Left ventricle myocardium inferior (tissue), 1 donor: ENCODE measurements at regions not wholly inside any gene's neighbourhood (a gene's known extent, or its start where the extent isn't known, plus 50 kb on each side); places are given as distances from the start of the nearest gene placed in this dataset.
"Not testable (repeated sequence)": the region's sequence is repeated elsewhere in the genome, so short reads cannot be mapped to it uniquely, and the experiment has no call there.

Experiments used
- DNase-seq: peaks from one replicate; pipeline ENCODE4 v3.0.0-alpha.2; 2020
- H3K27ac ChIP-seq: fragments of 200-600 bp; replicated peaks from 2 replicates; pipeline ENCODE4 v1.8.0; 2021
- H3K27me3 ChIP-seq: fragments of 200-600 bp; 2 replicates; pipeline ENCODE4 v1.8.0; 2021; ENCODE audit warnings: low read depth
- H3K36me3 ChIP-seq: fragments of 200-600 bp; 2 replicates; pipeline ENCODE4 v1.8.0; 2021
- H3K4me1 ChIP-seq: fragments of 200-600 bp; 2 replicates; pipeline ENCODE4 v1.8.0; 2021
- H3K4me3 ChIP-seq: fragments of 200-600 bp; 2 replicates; pipeline ENCODE4 v1.8.0; 2021; ENCODE audit warnings: mild to moderate bottlenecking, moderate library complexity
- H3K9me3 ChIP-seq: fragments of 200-600 bp; replicated peaks from 2 replicates; pipeline ENCODE4 v1.8.0; 2021
- CTCF ChIP-seq: fragments of 200-600 bp; IDR thresholded peaks from 2 replicates; pipeline ENCODE4 v1.8.0; 2021; ENCODE audit warnings: antibody characterized with exemption, mild to moderate bottlenecking, borderline replicate concordance
- intact Hi-C: fragments of 100-400 bp; cut with micrococcal nuclease; formaldehyde crosslinking; loops from one replicate; pipeline ENCODE4 v1.11.0; 2022
- donor health status: DM: no; HTN: yes; CAD: no; lungs with severe emphysema.

GRCh38 chr10:123357421-123357930 is 203.3 kb downstream of the BUB3 start:
- no peaks in the 10 kb centered on the region for H3K36me3 ChIP-seq
- intact Hi-C loops, result no loop called here
- DNase-seq, result no peak
- no peak overlapping the region for H3K4me3 ChIP-seq
- no peaks in the 10 kb centered on the region for H3K9me3 ChIP-seq
- H3K27me3 ChIP-seq, result peaks cover 21% of the 10 kb centered on the region
- H3K4me1 ChIP-seq, result no peaks in the 10 kb centered on the region
- H3K27ac ChIP-seq, result no peak overlapping the region
- no peak for TF ChIP-seq CTCF

- intact Hi-C loops, result no loop called here
- no peak for TF ChIP-seq CTCF
- no peaks in the 10 kb centered on the region for H3K4me1 ChIP-seq
Measured at GRCh38 chr10:123359539-123359938, 205.3 kb downstream of the BUB3 start.

GRCh38 chr10:123361832-123362231 is 207.6 kb downstream of the BUB3 start:
- Histone ChIP-seq H3K36me3 (no peaks in the 10 kb centered on the region), H3K4me3 (no peak overlapping the region), H3K27me3 (peaks cover 12% of the 10 kb centered on the region), H3K4me1 (no peaks in the 10 kb centered on the region), H3K27ac (no peak overlapping the region), H3K9me3 (no peaks in the 10 kb centered on the region)
- no peak for DNase-seq
- intact Hi-C loops, result no loop called here
- no peak for TF ChIP-seq CTCF

More at GRCh38 chr10:123359539-123359938, 205.3 kb downstream of the BUB3 start:
- no peaks in the 10 kb centered on the region for H3K36me3 ChIP-seq
- peaks cover 19% of the 10 kb centered on the region for H3K27me3 ChIP-seq
- no peak overlapping the region for H3K4me3 ChIP-seq
- H3K27ac ChIP-seq, result no peak overlapping the region
- no peak for DNase-seq
- no peaks in the 10 kb centered on the region for H3K9me3 ChIP-seq

- H3K27ac ChIP-seq, result no peak overlapping the region
- intact Hi-C loops, result no loop called here
- H3K9me3 ChIP-seq, result peaks cover 30% of the 10 kb centered on the region
- H3K27me3 ChIP-seq, result no peaks in the 10 kb centered on the region
- no peak overlapping the region for H3K4me3 ChIP-seq
- H3K4me1 ChIP-seq, result no peaks in the 10 kb centered on the region
- H3K36me3 ChIP-seq, result no peaks in the 10 kb centered on the region
- no peak for TF ChIP-seq CTCF
- DNase-seq, result no peak
Measured at GRCh38 chr10:123367195-123367594, 213.0 kb downstream of the BUB3 start.

GRCh38 chr10:123371626-123372025 is 217.4 kb downstream of the BUB3 start:
- DNase-seq, H3K4me1 ChIP-seq, H3K4me3 ChIP-seq, intact Hi-C loops, H3K27me3 ChIP-seq, H3K27ac ChIP-seq, H3K36me3 ChIP-seq: not testable (repeated sequence)
- peaks cover 30% of the 10 kb centered on the region for H3K9me3 ChIP-seq

GRCh38 chr10:123373591-123373990 is 219.4 kb downstream of the BUB3 start:
- Histone ChIP-seq H3K27ac (no peak overlapping the region), H3K4me3 (no peak overlapping the region), H3K4me1 (no peaks in the 10 kb centered on the region), H3K36me3 (no peaks in the 10 kb centered on the region), H3K27me3 (no peaks in the 10 kb centered on the region), H3K9me3 (peaks cover 30% of the 10 kb centered on the region)
- TF ChIP-seq CTCF, result no peak
- no peak for DNase-seq
- intact Hi-C loops, result no loop called here
